NCI-H82 (cell line): ENCODE measurements at regions not wholly inside any gene's neighbourhood (a gene's known extent, or its start where the extent isn't known, plus 50 kb on each side); places are given as distances from the start of the nearest gene placed in this dataset.

Experiments used
- DNase-seq: peaks from one replicate; lab custom pipeline; 2025; lab: John Stamatoyannopoulos, UW

DNA sequence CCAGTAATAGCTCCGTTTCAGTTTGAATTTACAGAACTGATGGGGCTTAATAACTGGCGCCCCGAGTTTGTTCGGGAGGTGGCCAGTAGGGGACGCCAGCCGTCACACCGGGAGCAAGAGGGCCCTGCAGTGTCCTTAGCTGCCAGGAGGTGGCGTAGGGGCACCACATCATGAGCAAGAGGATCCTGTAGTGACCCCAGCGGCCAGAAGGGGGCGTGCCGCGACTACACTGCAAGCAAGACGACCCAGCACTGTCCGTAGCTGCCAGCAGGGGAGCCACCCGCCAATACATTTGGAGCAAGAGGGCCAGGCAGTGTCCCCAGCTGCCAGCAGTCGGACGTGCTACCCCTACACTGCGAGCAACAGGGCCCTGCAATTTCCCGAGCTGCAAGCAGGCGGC lies 663.7 kb upstream of the B3GAT1 start:
- no peak for DNase-seq

DNA sequence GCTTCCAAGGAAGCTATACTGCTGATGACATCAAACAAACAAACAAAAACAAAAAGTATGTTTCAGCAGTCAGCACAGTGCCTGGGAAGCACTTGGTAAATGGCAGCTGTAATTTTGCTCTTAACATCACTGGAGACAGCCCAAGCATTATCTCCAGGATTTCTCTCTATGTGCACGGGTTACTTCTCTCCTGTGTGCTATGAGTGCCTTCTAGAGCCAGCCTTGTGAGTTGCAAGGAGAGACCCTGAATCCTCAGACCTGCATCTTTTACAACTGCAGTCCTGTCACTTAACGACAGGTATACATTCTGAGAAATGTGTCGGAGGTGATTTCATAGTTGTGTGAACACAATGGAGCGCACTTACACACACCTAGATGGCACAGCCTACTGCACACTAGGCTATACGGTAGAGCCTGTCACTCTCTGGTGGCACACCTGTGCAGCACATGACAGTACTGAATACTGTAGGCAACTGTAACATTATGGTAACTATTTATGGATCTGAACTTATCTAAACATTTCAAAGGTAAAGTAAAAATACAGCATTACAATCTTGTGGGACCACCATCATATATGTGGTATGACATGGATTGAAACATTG lies 662.5 kb upstream of the B3GAT1 start:
- no peak for DNase-seq

GRCh38 chr11:135073870-135074269 lies 661.8 kb upstream of the B3GAT1 start:
- no peak for DNase-seq

DNA sequence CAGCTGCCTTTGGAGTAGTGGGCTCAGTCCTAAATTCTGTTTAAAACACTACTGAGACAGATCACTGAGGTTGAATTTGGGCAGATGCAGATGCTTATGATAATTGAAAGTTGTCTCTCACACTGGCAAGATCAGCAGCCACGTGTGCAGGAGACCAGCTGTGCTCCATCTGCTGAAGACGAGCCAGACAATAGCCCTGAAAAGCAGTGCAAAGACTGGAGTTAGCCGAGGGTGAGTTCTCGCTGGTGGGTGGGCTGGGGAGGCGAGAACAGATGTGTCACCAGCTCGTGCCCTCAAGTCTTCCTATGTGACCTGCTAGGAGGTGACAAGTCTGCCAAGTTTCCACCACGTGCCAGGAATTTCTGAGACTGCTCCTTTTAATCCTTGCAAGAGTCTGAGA lies 661.3 kb upstream of the B3GAT1 start:
- no peak for DNase-seq

- no peak for DNase-seq
Measured at GRCh38 chr11:135069890-135070289, 657.8 kb upstream of the B3GAT1 start.

- no peak for DNase-seq
Measured at GRCh38 chr11:135069063-135069462, 657.0 kb upstream of the B3GAT1 start.

- no peak for DNase-seq
Measured at GRCh38 chr11:135062994-135063393, 651.0 kb upstream of the B3GAT1 start.

- no peak for DNase-seq
Measured at GRCh38 chr11:135061166-135061565, 649.1 kb upstream of the B3GAT1 start.

GRCh38 chr11:135046986-135047385 lies 634.9 kb upstream of the B3GAT1 start:
- DNase-seq = no peak

GRCh38 chr11:135046556-135046955 lies 634.5 kb upstream of the B3GAT1 start:
- DNase-seq = no peak

DNA sequence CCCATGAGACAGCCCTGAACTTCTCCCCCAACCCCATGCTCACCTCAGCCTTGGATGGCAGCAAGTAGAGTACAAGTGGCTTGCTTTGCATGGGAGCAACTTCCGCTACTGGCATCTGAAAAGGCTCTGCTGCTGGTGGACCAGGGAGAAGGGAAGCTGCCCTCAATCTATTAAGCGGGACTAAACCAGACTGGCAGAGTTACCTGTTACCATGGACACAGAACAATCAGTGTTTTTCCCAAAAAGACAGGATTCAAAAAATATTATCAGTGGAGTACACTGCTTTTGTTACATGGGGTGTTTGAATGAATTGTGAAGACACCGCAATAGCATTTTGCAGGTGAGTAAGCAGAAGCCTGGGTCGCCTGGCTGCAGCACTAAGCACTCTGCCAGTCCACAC lies 631.4 kb upstream of the B3GAT1 start:
- no peak for DNase-seq

DNA sequence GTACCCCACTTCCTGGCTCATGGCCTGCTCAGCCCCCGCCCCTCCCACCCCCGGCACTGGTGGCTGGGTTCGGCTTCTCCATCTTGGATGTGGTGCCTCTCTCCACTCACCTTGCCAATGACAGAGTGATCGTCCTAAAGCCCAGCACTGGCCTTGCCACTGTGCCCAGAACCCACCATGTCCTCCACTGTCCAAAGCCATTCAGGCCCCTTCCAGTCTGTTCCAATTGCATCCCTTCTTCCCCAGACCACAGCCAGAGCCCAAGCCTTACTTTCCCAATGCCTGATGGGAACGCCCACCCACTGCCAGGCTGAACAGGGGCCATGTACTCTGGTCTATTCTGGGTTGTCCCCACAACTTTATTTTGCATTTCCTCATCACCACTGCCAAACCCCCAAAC lies 625.8 kb upstream of the B3GAT1 start:
- DNase-seq = no peak

- no peak for DNase-seq
Measured at GRCh38 chr11:135036488-135037297, 624.7 kb upstream of the B3GAT1 start.

DNA sequence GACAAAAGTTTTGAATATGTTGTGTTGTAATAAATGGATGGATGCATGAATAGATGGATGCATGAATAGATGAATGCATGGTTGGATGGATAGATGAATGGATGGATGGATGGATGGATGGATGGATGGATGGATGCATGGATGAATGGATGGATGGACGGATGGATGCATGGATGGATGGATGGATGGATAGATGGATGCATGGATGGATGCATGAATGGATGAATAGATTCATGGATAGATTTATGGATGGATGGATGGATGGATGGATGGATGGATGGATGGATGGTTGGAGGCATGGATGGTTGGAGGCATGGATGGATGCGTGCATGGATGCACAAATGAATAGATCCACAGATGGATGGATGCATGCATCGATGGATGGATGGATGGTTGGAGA lies 623.2 kb upstream of the B3GAT1 start:
- no peak for DNase-seq

DNA sequence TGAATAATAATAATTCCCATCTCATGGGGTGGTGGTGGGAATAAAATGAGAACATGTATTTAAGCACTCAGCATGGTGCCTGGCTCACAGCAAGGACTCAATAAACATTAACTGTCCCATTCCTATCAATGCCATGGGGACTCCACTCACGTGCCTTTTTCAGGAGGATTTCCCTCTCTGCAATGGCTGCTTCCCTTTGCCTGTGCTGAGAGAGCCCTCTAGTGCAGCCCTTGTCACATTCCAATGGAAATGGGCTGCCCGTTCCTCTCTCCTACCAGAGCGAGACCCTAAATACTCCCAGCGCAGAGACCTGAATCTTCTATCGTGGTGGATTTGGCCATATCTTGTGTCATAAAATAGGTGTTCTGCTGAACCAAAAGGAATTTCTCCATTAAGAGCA lies 621.5 kb upstream of the B3GAT1 start:
- peak; percentile 10 for DNase-seq

DNA sequence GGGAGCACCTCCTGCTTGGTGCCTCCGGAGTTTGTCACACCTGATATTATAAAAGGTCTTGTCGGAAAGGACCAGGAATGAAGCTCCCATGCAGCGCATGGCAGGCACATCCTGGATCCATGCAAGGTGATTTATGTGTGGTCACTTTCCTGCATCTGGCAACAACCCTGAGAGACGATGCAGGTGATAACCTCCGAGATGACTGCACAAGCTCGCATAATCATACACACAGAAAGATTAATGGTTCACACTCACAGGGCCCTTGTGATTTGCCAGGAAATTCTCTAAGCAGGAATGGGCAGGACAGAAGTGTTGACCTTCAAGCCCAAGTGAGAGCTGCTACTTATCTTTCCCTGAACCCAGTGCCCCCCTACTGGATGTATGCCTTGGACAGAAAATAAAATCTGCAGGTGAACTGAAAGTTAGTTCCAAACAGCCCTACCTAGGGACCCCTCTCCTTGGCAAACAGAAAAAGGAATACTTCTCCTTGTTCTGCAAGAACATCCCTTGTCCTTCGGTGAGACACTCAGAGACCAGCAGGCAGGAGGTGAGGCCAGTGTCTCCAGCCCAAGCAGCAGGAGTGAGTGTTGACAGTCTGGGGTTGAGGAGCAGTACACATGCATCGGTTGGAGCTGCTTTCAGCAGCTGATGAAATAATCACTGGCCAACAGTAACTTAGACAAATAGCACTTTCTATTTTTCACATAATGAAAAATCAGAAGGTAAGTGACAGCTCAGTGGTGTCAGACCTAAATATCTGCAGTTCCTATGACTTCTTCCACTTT lies 619.4 kb upstream of the B3GAT1 start:
- no peak for DNase-seq

- no peak for DNase-seq
Measured at GRCh38 chr11:135027461-135027860, 615.4 kb upstream of the B3GAT1 start.

DNA sequence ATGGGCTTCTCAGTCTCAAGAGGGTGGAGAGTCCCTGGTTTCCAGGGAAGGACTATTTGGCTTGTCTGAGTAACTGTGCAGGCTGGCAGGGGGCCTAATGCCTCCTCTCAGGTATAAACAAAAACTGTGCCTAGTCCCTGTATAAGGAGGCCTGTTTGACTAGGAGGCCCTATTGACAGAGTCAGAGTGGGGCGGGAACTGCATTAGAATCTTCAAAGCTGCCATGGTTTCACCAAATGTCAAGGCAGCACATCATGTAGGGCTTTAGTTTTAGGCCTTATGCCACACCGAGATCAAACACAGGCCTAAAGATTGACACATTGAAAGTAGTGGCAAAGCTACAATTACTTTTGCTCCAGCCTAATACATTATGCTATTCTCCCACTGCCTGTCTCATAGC lies 611.5 kb upstream of the B3GAT1 start:
- no peak for DNase-seq

DNA sequence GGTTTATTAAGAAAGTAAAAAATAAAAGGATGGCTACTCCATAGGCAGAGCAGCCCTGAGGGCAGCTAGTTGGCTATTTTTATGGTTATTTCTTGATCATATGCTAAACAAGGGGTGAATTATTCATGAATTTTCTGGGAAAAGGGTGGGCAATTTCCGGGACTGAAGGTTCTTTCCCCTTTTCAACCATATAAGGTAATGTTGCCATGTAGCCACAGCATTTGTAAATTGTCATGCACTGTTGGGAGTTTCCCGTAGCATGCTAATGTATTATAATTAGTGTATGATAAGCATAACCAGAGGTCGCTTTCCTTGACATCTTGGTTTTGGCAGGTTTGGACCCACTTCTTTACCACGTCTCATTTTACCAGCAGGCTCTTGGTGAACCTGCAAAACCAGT lies 610.4 kb upstream of the B3GAT1 start:
- no peak for DNase-seq

DNA sequence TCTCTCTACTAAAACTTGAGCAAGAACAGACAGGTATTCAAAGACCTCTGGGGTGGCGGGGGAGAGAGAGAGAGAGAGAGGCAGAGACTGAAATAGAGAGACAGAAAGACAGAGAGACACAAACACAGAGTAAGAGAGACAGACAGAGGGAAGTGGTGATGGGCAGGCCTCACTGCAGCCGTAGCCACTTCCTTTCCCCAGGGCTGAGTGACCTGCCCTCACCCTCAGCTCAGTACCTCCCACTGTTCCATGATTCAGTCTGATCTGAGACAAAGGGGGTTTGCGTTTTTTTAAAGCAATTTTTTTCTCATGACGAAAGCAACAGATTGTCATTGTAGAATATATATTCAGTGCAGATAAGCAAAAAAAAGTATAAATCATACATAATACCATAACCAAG lies 607.9 kb upstream of the B3GAT1 start:
- DNase-seq = no peak

DNA sequence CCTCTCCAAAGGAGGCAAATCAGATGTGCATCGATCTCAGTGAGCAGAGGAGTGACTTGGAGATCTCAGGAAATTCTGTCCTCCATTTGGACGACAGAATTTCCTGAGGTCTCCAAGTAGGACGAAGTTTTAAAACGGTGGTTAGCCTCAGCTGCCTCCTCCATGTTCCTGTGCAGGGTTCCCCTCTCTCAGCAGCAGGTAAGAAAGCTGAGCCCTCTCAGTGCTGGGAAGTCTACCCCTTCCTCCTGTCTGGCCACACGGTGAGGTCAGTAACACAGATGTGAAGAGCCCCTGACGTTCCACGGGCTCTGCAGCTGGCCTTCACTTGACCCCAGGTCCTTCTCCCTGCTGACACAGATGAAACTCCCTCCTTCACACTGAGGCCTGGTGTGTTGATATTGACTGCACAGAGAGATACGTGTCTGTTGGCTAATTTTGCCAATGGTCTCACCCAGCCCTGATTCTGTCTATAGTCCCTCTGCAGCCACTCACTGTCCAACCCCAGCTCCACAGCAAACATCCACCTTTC lies 607.4 kb upstream of the B3GAT1 start:
- DNase-seq = no peak

GRCh38 chr11:135017296-135017695 lies 605.3 kb upstream of the B3GAT1 start:
- no peak for DNase-seq

GRCh38 chr11:135015966-135016365 lies 603.9 kb upstream of the B3GAT1 start:
- DNase-seq = no peak
